Effector memory CD8-positive, alpha-beta T cell (primary cell): ENCODE measurements at regions not wholly inside any gene's neighbourhood (a gene's known extent, or its start where the extent isn't known, plus 50 kb on each side); places are given as distances from the start of the nearest gene placed in this dataset.

Experiments
- ATAC-seq: fragments of 150-1000 bp; cut with Tn5 transposase; replicated peaks from 2 replicates; pipeline ENCODE4 v1.10.0; 2021; ENCODE audit warnings: mild to moderate bottlenecking, moderate library complexity
- DNase-seq, 3 experiments: peaks; one replicate each; pipeline ENCODE4 v3.0.0; 2021
- H3K27ac Mint-ChIP-seq, 2 donors: one replicate each; pipeline ENCODE4 v1.8.0; 2022; ENCODE audit warnings: mild to moderate bottlenecking in 2 of 2, mixed read lengths in 2 of 2, moderate library complexity in 2 of 2
- H3K27me3 Mint-ChIP-seq, 2 donors: one replicate each; pipeline ENCODE4 v1.8.0; 2022; ENCODE audit warnings: mixed read lengths in 2 of 2
- H3K36me3 Mint-ChIP-seq: one replicate; pipeline ENCODE4 v1.8.0; 2022; ENCODE audit warnings: mild to moderate bottlenecking, moderate library complexity, mixed read lengths; ENCODE audit not compliant: insufficient read depth
- H3K4me1 Mint-ChIP-seq, 2 donors: one replicate each; pipeline ENCODE4 v1.8.0; 2022; ENCODE audit warnings: low read depth in 2 of 2, mixed read lengths in 2 of 2
- H3K4me3 Mint-ChIP-seq, 2 donors: one replicate each; pipeline ENCODE4 v1.8.0; 2022; ENCODE audit warnings: mild to moderate bottlenecking in 2 of 2, mixed read lengths in 2 of 2, moderate library complexity in 2 of 2
- H3K9me3 Mint-ChIP-seq, 2 donors: one replicate each; pipeline ENCODE4 v1.8.0; 2022; ENCODE audit warnings: mixed read lengths in 2 of 2

- DNase-seq (no peak), ATAC-seq (no peak)
- Mint-ChIP-seq H3K27me3 (peaks cover 18 to 19% of the 10 kb centered on the region in 2 donors), H3K36me3 (no peaks in the 10 kb centered on the region), H3K27ac (no peak overlapping the region), H3K9me3 (no peaks in the 10 kb centered on the region), H3K4me1 (no peaks in the 10 kb centered on the region), H3K4me3 (no peak overlapping the region)
These were observed 187.8 kb upstream of the LRFN2 start for GRCh38 chr6:40774932-40775331.

GRCh38 chr6:40770794-40771193 lies 183.6 kb upstream of the LRFN2 start:
- H3K27me3 Mint-ChIP-seq = peaks cover 23 to 39% of the 10 kb centered on the region in 2 donors
- H3K27ac Mint-ChIP-seq = no peak overlapping the region
- no peaks in the 10 kb centered on the region for H3K4me1 Mint-ChIP-seq
- no peaks in the 10 kb centered on the region for H3K9me3 Mint-ChIP-seq
- no peak overlapping the region for H3K4me3 Mint-ChIP-seq
- H3K36me3 Mint-ChIP-seq = no peaks in the 10 kb centered on the region
- DNase-seq (no peak), ATAC-seq (no peak)

- Mint-ChIP-seq H3K4me1 (no peaks in the 10 kb centered on the region), H3K27me3 (peaks cover 11 to 26% of the 10 kb centered on the region in 2 donors), H3K9me3 (no peaks in the 10 kb centered on the region), H3K36me3 (no peaks in the 10 kb centered on the region), H3K27ac (no peak overlapping the region), H3K4me3 (no peak overlapping the region)
- DNase-seq (no peak), ATAC-seq (no peak)
These were observed 177.6 kb upstream of the LRFN2 start for GRCh38 chr6:40764726-40765125.

- no peak overlapping the region for H3K27ac Mint-ChIP-seq
- H3K27me3 Mint-ChIP-seq = peaks cover 13 to 34% of the 10 kb centered on the region in 2 donors
- no peaks in the 10 kb centered on the region for H3K9me3 Mint-ChIP-seq
- no peaks in the 10 kb centered on the region for H3K36me3 Mint-ChIP-seq
- DNase-seq = no peak
- H3K4me3 Mint-ChIP-seq = no peak overlapping the region
- ATAC-seq = no peak
- H3K4me1 Mint-ChIP-seq = no peaks in the 10 kb centered on the region
These were observed 175.8 kb upstream of the LRFN2 start for GRCh38 chr6:40762981-40763380.

GRCh38 chr6:40760887-40761286 lies 173.7 kb upstream of the LRFN2 start:
- peaks cover 33 to 45% of the 10 kb centered on the region in 2 donors for H3K27me3 Mint-ChIP-seq
- DNase-seq = no peak
- no peak overlapping the region for H3K4me3 Mint-ChIP-seq
- H3K4me1 Mint-ChIP-seq = no peaks in the 10 kb centered on the region
- no peaks in the 10 kb centered on the region for H3K9me3 Mint-ChIP-seq
- H3K27ac Mint-ChIP-seq = no peak overlapping the region
- ATAC-seq = no peak
- no peaks in the 10 kb centered on the region for H3K36me3 Mint-ChIP-seq

GRCh38 chr6:40759838-40760237 lies 172.7 kb upstream of the LRFN2 start:
- Mint-ChIP-seq H3K9me3 (no peaks in the 10 kb centered on the region), H3K27ac (no peak overlapping the region), H3K4me1 (no peaks in the 10 kb centered on the region), H3K4me3 (no peak overlapping the region), H3K27me3 (peaks cover 41 to 55% of the 10 kb centered on the region in 2 donors), H3K36me3 (no peaks in the 10 kb centered on the region)
- ATAC-seq = no peak
- no peak for DNase-seq

GRCh38 chr6:40759264-40759663 lies 172.1 kb upstream of the LRFN2 start:
- peaks cover 46 to 60% of the 10 kb centered on the region in 2 donors for H3K27me3 Mint-ChIP-seq
- no peaks in the 10 kb centered on the region for H3K9me3 Mint-ChIP-seq
- DNase-seq (no peak), ATAC-seq (no peak)
- H3K4me3 Mint-ChIP-seq = no peak overlapping the region
- H3K4me1 Mint-ChIP-seq = no peaks in the 10 kb centered on the region
- no peak overlapping the region for H3K27ac Mint-ChIP-seq
- H3K36me3 Mint-ChIP-seq = no peaks in the 10 kb centered on the region

GRCh38 chr6:40755749-40756452 lies 168.7 kb upstream of the LRFN2 start:
- no peak overlapping the region for H3K4me3 Mint-ChIP-seq
- H3K36me3 Mint-ChIP-seq = no peaks in the 10 kb centered on the region
- no peaks in the 10 kb centered on the region for H3K4me1 Mint-ChIP-seq
- ATAC-seq (no peak), DNase-seq (no peak)
- no peaks in the 10 kb centered on the region for H3K9me3 Mint-ChIP-seq
- H3K27ac Mint-ChIP-seq = no peak overlapping the region
- H3K27me3 Mint-ChIP-seq = peaks cover 51 to 67% of the 10 kb centered on the region in 2 donors

GRCh38 chr6:40755046-40755681 lies 168.0 kb upstream of the LRFN2 start:
- Mint-ChIP-seq H3K9me3 (no peaks in the 10 kb centered on the region), H3K4me3 (no peak overlapping the region), H3K36me3 (no peaks in the 10 kb centered on the region), H3K27ac (no peak overlapping the region), H3K27me3 (peaks cover 50 to 67% of the 10 kb centered on the region in 2 donors), H3K4me1 (no peaks in the 10 kb centered on the region)
- DNase-seq = no peak
- no peak for ATAC-seq

- Mint-ChIP-seq H3K4me3 (no peak overlapping the region), H3K9me3 (no peaks in the 10 kb centered on the region), H3K4me1 (no peaks in the 10 kb centered on the region), H3K27ac (no peak overlapping the region), H3K36me3 (no peaks in the 10 kb centered on the region), H3K27me3 (peaks cover 56 to 68% of the 10 kb centered on the region in 2 donors)
- ATAC-seq (no peak), DNase-seq (no peak)
These were observed 167.4 kb upstream of the LRFN2 start for GRCh38 chr6:40754461-40755045.

GRCh38 chr6:40753675-40754448 lies 166.7 kb upstream of the LRFN2 start:
- Mint-ChIP-seq H3K36me3 (no peaks in the 10 kb centered on the region), H3K27me3 (peaks cover 57 to 68% of the 10 kb centered on the region in 2 donors), H3K27ac (no peak overlapping the region), H3K9me3 (no peaks in the 10 kb centered on the region), H3K4me3 (no peak overlapping the region), H3K4me1 (no peaks in the 10 kb centered on the region)
- DNase-seq (no peak), ATAC-seq (no peak)

GRCh38 chr6:40753048-40753447 lies 165.9 kb upstream of the LRFN2 start:
- DNase-seq = no peak
- ATAC-seq = no peak
- H3K27me3 Mint-ChIP-seq = peaks cover 63 to 68% of the 10 kb centered on the region in 2 donors
- H3K27ac Mint-ChIP-seq = no peak overlapping the region
- H3K4me3 Mint-ChIP-seq = no peak overlapping the region
- no peaks in the 10 kb centered on the region for H3K9me3 Mint-ChIP-seq
- H3K4me1 Mint-ChIP-seq = no peaks in the 10 kb centered on the region
- no peaks in the 10 kb centered on the region for H3K36me3 Mint-ChIP-seq

- peaks cover 37 to 71% of the 10 kb centered on the region in 2 donors for H3K27me3 Mint-ChIP-seq
- no peak for ATAC-seq
- H3K36me3 Mint-ChIP-seq = no peaks in the 10 kb centered on the region
- H3K4me3 Mint-ChIP-seq = no peak overlapping the region
- no peaks in the 10 kb centered on the region for H3K9me3 Mint-ChIP-seq
- no peak for DNase-seq
- H3K27ac Mint-ChIP-seq = no peak overlapping the region
- no peaks in the 10 kb centered on the region for H3K4me1 Mint-ChIP-seq
These were observed 157.7 kb upstream of the LRFN2 start for GRCh38 chr6:40744835-40745234.
